Stimulated activated effector memory CD8-positive, alpha-beta T cell treated with anti-CD3 and anti-CD28 coated beads, Interleukin-12 subunit alpha, Interleukin-12 subunit beta, amount 100 ng/mL, for 72 hours (primary cell): ENCODE measurements at regions not wholly inside any gene's neighbourhood (a gene's known extent, or its start where the extent isn't known, plus 50 kb on each side); places are given as distances from the start of the nearest gene placed in this dataset.

Experiments
- ATAC-seq: fragments of 150-1000 bp; cut with Tn5 transposase; 2 replicates; pipeline ENCODE4 v1.10.0; 2021
- DNase-seq, 2 donors: peaks; one replicate each; pipeline ENCODE4 v3.0.0; 2021 to 2022; ENCODE audit warnings: low spot score in 2 of 2
- H3K27ac Mint-ChIP-seq: one replicate; pipeline ENCODE4 v1.8.0; 2022; ENCODE audit warnings: mild to moderate bottlenecking, mixed read lengths
- H3K36me3 Mint-ChIP-seq: one replicate; pipeline ENCODE4 v1.8.0; 2022; ENCODE audit warnings: mild to moderate bottlenecking, mixed read lengths
- H3K4me1 Mint-ChIP-seq: one replicate; pipeline ENCODE4 v1.8.0; 2022; ENCODE audit warnings: mixed read lengths
- H3K4me3 Mint-ChIP-seq: one replicate; pipeline ENCODE4 v1.8.0; 2022; ENCODE audit warnings: mild to moderate bottlenecking, mixed read lengths
- H3K9me3 Mint-ChIP-seq: one replicate; pipeline ENCODE4 v1.8.0; 2022; ENCODE audit warnings: mixed read lengths

DNA sequence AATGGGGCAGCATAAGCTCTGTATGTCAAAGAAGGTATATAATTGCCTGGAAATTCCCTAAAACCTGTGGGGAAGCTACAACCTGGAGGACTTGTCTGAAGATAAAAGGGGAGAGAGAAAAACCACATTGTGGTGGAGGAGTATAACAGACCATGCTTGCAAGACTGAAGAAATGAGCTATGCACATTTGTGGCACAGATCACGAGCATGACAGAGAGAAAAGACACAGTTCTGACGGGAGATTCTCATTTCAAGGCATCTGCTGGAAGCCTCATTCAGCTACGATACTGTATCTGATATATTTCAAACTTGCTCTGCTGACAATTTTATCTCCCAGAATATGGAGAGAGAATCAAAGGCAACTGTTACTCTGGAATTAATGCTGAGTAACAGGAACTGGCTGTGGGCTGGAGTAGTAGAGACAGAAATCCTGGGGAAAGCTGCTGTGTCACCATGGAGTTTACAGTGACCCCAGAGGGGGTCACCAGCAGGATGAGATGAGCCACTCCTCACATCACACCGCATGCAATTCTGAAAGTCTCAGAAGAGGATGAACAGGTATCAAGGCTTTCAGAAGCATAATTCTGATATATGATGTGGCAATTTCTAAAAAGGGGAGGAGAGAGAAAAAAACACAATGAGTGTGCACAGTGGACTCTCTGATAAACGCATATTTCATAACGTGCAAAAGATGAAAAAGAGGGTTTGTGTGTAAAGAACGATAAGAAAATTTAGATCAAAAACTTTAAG lies 528.8 kb downstream of the IRX1 start:
- H3K4me3 Mint-ChIP-seq, result no peak overlapping the region
- H3K4me1 Mint-ChIP-seq, result no peaks in the 10 kb centered on the region
- no peak for DNase-seq
- no peaks in the 10 kb centered on the region for H3K36me3 Mint-ChIP-seq
- H3K27ac Mint-ChIP-seq, result no peak overlapping the region
- H3K9me3 Mint-ChIP-seq, result peaks cover 27% of the 10 kb centered on the region
- no peak for ATAC-seq

DNA sequence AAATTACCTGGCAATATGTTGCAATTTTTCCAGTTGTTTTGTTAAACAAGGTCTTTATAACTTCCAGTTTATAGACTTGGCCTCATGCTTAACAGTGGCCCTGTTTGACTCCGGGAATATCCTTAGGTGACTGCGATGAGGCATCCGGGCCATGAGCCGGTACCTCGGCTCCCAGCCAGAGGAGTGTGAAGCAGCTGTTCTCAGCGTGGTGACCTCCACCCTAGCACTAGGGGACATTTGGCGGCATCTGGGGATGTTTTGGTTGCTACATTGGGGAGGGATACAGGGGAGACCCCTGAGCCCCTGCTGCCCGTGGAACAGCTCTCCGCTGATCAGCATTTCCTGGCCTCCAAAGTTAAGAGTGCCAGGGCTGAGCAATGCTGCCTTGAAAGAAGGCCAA lies 533.4 kb downstream of the IRX1 start:
- Mint-ChIP-seq H3K36me3 (no peaks in the 10 kb centered on the region), H3K4me3 (no peak overlapping the region), H3K4me1 (no peaks in the 10 kb centered on the region), H3K27ac (no peak overlapping the region), H3K9me3 (peaks cover 25% of the 10 kb centered on the region)
- ATAC-seq, result no peak
- DNase-seq, result no peak

DNA sequence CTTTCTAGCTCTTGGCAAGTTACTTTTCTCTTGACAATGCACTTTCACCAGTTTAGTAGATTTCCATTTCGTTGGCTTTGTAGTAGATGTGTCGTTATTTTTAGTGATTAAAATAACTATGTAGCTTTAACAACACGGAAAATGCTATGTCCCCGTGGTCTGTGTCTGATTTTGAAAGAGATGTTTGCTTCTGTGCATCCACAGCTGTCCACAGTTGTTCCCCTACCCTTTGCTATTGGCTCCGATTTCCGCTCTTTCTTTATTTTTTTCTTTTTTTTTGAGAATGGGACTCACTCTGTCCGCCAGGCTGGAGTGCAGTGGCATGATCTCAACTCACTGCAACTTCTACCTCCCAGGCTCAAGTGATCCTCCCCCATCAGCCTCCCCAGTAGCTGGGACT lies 533.9 kb downstream of the IRX1 start:
- no peak overlapping the region for H3K4me3 Mint-ChIP-seq
- no peaks in the 10 kb centered on the region for H3K4me1 Mint-ChIP-seq
- H3K27ac Mint-ChIP-seq, result no peak overlapping the region
- DNase-seq (no peak), ATAC-seq (no peak)
- H3K9me3 Mint-ChIP-seq, result peaks cover 21% of the 10 kb centered on the region
- H3K36me3 Mint-ChIP-seq, result no peaks in the 10 kb centered on the region

DNA sequence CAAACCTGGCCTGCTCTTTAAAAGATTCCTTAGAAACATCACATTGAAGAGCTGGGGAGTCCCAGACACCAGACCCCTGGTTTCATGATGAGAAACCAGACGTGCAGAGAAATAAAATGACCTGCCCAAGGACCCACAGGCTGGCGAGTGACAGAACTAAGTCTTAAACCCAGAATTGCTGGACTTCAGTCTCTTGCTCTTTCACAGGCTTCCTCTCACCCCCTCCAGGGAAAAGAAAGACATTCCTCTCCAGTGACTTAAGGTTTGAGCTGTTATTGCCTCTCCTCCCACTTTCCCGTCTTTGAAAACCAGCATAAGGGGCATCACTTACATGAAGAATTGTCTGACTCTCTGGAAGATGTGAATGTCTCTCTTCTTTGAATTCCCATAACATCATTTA lies 535.2 kb downstream of the IRX1 start:
- no peak overlapping the region for H3K4me3 Mint-ChIP-seq
- H3K9me3 Mint-ChIP-seq, result peaks cover 24% of the 10 kb centered on the region
- no peaks in the 10 kb centered on the region for H3K36me3 Mint-ChIP-seq
- no peaks in the 10 kb centered on the region for H3K4me1 Mint-ChIP-seq
- ATAC-seq (no peak), DNase-seq (no peak)
- H3K27ac Mint-ChIP-seq, result no peak overlapping the region

DNA sequence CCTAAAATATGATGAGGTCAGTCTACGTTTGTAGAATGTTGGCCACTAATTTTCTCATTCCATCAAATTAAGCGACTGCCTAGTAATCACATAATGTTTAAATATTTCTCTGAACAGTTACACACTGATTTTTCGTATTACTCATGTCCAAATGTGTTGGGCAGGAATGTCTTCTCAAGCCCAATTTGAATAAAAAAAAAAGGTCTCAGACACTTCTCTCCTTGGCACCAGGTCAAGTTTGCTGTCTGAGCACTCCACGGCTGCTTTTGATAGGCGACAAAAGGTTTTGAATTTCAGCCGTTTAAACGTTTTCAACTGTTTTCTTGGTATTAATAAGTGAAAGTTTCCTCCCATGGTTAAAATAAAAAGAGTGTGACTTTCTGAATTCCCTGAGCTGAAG lies 542.1 kb downstream of the IRX1 start:
- ATAC-seq, result no peak
- Mint-ChIP-seq H3K4me3 (no peak overlapping the region), H3K9me3 (peaks cover 20% of the 10 kb centered on the region), H3K4me1 (no peaks in the 10 kb centered on the region), H3K36me3 (no peaks in the 10 kb centered on the region), H3K27ac (no peak overlapping the region)
- DNase-seq, result no peak

DNA sequence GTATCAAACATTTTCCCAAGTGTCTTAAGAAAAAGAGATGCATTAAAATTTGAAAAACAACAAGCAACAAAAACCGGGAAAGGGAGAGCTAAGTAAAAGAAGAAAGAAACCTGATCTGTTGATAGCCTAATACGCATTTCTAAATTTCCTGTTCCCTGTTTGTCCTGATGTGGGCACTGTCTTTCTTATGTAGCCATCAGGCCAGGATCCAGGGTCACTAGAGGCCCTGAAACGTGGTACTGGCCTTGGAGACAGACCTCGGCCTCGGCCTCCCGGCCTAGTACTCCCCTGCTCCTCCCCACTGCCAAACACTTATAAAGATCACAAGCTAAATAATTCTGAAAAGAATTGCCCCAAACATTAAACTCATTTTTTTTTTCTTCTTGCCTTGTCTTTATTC lies 547.2 kb downstream of the IRX1 start:
- Mint-ChIP-seq H3K4me1 (no peaks in the 10 kb centered on the region), H3K36me3 (no peaks in the 10 kb centered on the region), H3K4me3 (no peak overlapping the region), H3K27ac (no peak overlapping the region), H3K9me3 (peaks cover 21% of the 10 kb centered on the region)
- no peak for ATAC-seq
- no peak for DNase-seq

DNA sequence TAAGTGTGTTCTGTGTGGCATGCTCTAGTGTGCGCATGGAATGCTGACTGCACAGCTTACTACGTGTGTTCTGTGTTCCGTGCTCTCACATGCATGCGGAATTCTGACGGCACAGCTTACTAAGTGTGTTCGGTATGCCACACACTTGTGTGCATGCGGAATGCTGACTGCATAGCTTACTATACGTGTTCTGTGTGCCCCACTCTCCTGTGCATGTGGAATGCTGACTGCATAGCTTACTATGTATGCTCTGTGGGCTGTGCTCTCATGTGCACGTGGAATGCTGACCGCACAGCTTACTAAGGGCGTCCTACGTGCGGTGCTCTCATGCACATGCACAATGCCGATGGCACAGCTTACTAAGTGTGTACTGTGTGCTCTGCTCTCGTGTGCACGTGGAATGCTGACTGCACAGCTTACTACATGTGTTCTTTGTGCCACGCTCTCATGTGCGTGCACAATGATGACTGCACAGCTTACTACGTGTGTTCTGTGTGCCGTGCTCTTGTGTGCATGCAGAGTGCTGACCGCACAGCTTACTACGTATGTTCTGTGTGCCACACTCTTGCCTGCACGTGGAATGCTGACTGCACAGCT lies 548.9 kb downstream of the IRX1 start:
- no peaks in the 10 kb centered on the region for H3K36me3 Mint-ChIP-seq
- no peak for DNase-seq
- ATAC-seq, result no peak
- H3K4me1 Mint-ChIP-seq, result no peaks in the 10 kb centered on the region
- no peak overlapping the region for H3K4me3 Mint-ChIP-seq
- H3K9me3 Mint-ChIP-seq, result peaks cover 20% of the 10 kb centered on the region
- no peak overlapping the region for H3K27ac Mint-ChIP-seq

DNA sequence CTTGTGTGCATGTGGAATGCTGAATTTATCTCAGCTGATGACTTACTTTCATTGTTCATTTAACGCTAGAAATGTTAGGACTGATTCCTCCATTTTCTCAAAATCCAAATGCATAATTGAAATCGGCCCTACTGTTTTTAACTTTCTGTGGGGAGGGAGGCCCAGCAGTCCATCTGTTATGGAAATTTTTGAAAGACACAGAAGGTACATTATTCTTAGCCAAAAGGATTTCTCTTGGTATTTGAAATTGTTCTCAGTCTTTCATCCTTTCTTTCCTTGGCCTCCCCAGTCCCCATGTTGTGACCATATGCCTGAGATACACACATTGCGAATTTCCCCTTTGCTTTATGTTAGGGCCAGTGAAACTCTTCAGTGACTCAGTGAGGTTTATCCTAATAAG lies 549.9 kb downstream of the IRX1 start:
- no peaks in the 10 kb centered on the region for H3K36me3 Mint-ChIP-seq
- H3K4me1 Mint-ChIP-seq, result no peaks in the 10 kb centered on the region
- no peak for ATAC-seq
- peaks cover 20% of the 10 kb centered on the region for H3K9me3 Mint-ChIP-seq
- H3K27ac Mint-ChIP-seq, result no peak overlapping the region
- H3K4me3 Mint-ChIP-seq, result no peak overlapping the region
- no peak for DNase-seq

DNA sequence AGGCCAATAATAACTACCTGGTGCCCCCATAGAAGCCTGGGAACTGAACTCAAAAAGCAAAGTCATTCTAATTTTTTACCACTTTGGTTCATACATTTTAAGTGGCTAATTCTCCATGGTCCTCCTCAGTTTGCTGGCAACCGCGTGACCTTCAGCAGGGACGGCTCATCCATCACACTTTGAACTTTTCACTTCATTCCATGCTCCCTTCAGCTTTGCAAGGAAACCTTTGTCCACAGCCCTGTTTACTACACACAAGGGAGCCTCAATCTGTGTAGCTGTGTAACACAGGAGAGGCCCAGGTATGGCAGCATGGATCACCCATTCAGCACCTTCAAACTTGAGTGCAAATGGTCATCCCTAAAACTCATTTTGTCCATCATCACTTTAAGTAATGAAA lies 552.4 kb downstream of the IRX1 start:
- H3K27ac Mint-ChIP-seq, result no peak overlapping the region
- H3K4me1 Mint-ChIP-seq, result no peaks in the 10 kb centered on the region
- no peak overlapping the region for H3K4me3 Mint-ChIP-seq
- H3K36me3 Mint-ChIP-seq, result no peaks in the 10 kb centered on the region
- no peak for DNase-seq
- peaks cover 17% of the 10 kb centered on the region for H3K9me3 Mint-ChIP-seq
- ATAC-seq, result no peak

DNA sequence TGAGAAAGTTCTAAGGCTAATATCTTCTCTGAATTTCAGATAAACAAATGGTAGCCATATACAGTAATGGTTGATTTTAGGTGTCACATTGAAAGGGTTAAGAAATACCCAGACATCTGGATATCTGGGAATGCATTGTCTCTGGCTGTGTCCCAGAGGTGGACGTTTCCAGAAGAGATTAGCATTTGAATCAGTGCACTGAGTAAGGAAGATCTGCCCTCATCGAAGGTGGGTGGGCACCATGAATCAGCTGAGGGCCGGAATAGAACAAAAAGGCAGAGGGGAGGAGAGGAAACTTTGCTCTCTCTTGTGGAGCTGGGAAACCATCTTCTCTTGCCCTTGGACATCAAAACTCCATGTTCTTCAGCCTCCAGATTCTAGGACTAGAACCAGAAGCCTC lies 554.4 kb downstream of the IRX1 start:
- Mint-ChIP-seq H3K36me3 (no peaks in the 10 kb centered on the region), H3K4me3 (no peak overlapping the region), H3K4me1 (no peaks in the 10 kb centered on the region), H3K9me3 (peaks cover 15% of the 10 kb centered on the region), H3K27ac (no peak overlapping the region)
- no peak for DNase-seq
- ATAC-seq, result no peak

DNA sequence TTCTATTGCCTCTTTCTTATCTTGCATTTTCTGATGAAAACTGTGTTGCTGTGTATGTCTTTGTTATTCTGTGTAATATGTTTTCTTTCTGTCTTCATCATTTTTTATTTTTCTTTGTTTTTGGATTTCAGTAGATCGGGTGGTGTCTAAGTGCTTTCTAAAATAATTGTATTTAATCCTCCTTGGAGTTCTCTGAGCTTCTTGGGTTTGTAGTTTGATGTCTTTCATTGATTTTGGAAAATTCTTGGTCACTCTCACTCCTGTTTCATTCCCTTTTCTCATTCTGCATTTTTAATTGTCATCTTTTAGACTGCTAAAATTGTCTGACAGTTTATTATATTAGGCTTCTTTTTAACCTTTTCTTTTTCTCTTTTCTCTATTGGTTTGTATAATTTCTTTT lies 560.5 kb downstream of the IRX1 start:
- Mint-ChIP-seq H3K4me1 (no peaks in the 10 kb centered on the region), H3K27ac (no peak overlapping the region), H3K36me3 (no peaks in the 10 kb centered on the region), H3K9me3 (peaks cover 23% of the 10 kb centered on the region), H3K4me3 (no peak overlapping the region)
- DNase-seq, result no peak
- ATAC-seq, result no peak

DNA sequence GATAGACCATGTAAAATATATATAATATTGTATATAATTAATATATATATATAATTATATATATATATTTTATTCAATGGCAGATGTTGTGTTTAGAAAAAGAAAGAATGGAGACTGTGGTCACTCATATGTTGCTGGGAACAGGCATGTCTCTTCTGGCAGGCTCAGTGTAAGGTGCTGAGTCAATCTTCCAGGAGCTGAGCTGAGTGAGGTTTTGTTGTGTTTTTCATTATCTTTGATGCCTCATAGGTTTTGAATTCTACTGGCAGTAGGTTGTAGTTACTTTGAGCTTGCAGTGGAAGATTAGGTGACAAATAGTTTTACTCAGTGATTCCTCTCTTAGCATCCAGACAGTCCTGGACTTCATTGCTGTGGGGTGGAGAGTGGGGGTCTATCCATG lies 561.3 kb downstream of the IRX1 start:
- no peak for ATAC-seq
- H3K9me3 Mint-ChIP-seq, result peaks cover 25% of the 10 kb centered on the region

DNA sequence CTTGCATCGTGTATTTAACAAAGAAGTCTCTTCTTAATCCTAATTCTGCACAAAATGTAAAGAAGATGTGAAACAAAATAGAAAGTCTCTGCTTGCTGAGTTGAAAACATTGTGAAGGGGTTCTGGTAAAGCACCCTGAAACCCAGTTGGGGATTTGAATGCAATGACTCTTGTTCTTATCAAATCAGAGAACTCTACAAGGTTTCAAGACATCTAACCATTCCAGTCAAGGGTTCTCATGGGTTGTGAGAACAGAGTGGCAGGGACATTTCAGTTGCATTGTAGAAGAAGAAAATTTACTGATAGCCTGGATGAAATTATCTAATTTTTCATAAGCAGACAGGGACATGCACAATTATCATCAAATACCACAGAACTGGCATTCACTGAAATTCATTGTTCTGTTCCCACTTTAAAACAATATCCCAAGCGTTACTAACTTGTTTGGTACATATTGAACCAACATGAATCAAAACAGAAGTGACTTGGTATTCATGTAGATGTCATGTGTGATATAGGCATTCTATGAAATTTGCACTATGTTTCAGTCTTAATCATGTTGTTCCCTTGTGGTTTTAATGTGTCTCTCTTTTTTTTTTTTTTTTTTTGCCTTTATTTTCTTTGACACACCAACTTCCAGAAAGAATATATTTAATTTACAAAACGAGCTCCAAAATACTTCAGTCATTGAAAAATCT lies 563.3 kb downstream of the IRX1 start:
- H3K36me3 Mint-ChIP-seq, result no peaks in the 10 kb centered on the region
- H3K4me3 Mint-ChIP-seq, result no peak overlapping the region
- no peak overlapping the region for H3K27ac Mint-ChIP-seq
- ATAC-seq (no peak), DNase-seq (no peak)
- H3K9me3 Mint-ChIP-seq, result peaks cover 24% of the 10 kb centered on the region
- H3K4me1 Mint-ChIP-seq, result no peaks in the 10 kb centered on the region

More for the DNA sequence above, 561.3 kb downstream of the IRX1 start:
- no peaks in the 10 kb centered on the region for H3K36me3 Mint-ChIP-seq
- H3K27ac Mint-ChIP-seq, result no peak overlapping the region
- H3K4me3 Mint-ChIP-seq, result no peak overlapping the region
- H3K4me1 Mint-ChIP-seq, result no peaks in the 10 kb centered on the region
- DNase-seq, result no peak

DNA sequence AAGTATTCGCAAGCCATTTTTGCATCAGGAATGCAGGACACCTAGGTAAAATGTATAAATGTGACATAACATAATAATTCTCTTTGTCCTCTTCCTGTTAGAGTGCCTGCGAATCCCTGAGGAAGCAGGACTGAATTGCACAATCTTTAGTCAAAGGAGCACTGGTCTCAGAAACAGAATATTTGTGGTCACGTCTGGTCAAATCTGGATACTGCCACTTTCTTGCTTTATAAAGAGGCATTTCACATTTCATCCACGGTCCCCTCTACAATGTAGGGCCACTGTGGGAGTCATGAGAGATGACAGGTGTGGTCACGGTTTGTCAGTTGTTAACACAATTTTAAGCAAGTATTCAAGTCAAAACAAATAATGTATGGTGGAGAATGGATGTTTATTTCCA lies 564.0 kb downstream of the IRX1 start:
- no peaks in the 10 kb centered on the region for H3K4me1 Mint-ChIP-seq
- no peaks in the 10 kb centered on the region for H3K36me3 Mint-ChIP-seq
- DNase-seq (no peak), ATAC-seq (no peak)
- H3K4me3 Mint-ChIP-seq, result no peak overlapping the region
- no peak overlapping the region for H3K27ac Mint-ChIP-seq
- H3K9me3 Mint-ChIP-seq, result peaks cover 26% of the 10 kb centered on the region

DNA sequence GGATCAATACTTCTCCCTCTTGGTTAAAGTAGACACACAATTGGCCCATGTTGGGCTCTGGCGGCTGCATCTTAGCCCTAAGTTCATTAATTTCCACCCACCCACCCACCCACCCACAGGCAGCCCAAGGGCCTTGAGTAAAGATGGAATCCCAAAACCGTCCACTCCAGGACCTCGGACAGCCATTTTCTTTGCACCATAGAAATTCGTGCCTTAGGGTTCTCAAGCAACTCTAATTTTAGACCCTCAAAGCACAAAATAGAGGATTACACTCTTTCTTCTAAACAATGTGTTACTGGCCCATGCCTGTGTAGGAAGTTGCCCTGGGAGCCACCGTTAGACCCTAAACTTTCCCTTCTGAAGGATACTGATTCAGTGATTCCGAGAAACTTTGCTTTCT lies 568.5 kb downstream of the IRX1 start:
- ATAC-seq (no peak), DNase-seq (no peak)
- Mint-ChIP-seq H3K9me3 (peaks cover 17% of the 10 kb centered on the region), H3K27ac (no peak overlapping the region), H3K4me1 (no peaks in the 10 kb centered on the region), H3K36me3 (no peaks in the 10 kb centered on the region), H3K4me3 (no peak overlapping the region)

DNA sequence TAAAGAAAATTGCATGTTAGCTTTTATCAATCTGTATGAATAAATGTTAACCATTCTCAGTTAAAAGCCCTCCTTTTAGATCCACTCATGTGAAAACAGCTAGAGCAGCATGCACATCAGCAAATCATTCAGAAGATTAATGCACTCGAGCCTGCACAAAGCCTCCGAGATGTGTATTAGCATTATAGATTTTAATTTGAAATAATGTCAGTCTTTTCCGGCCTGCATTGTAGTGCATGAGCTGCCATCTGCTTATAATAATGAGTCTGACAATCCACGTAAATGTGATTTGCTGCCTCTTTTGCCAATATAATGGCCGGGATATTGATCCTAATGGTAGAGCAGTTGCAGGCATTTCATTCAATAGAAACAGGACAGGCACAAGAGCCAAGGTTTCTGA lies 585.1 kb downstream of the IRX1 start:
- Mint-ChIP-seq H3K9me3 (peaks cover 15% of the 10 kb centered on the region), H3K4me1 (no peaks in the 10 kb centered on the region), H3K36me3 (no peaks in the 10 kb centered on the region), H3K27ac (no peak overlapping the region), H3K4me3 (no peak overlapping the region)
- ATAC-seq (no peak), DNase-seq (no peak)
